ENCODE measurements at regions not wholly inside any gene's neighbourhood (a gene's known extent, or its start where the extent isn't known, plus 50 kb on each side); places are given as distances from the start of the nearest gene placed in this dataset.

DNA sequence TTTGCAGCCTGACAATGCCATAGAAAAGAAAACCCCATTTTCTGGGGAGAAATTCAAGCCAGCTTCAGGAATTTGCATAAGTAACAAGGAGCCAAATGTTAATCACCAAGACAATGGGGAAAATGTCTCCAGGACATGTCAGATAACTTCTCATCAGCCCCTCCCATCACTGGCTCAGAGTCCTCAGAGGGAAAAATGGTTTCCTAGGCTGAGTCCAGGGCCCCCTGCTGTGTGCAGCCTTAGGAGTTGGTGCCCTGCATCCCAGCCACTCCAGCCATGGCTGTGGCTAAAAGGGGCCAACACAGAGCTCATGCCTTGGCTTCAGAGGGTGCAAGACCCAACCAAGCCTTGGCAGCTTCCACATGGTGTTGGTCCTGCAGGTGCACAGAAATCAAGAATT is 63.7 kb upstream of the FANCL start:
- TF ChIP-seq ISL1 (CRISPR knock-in tag; IDR thresholded peaks at IDR 0.05) (no peak), ZNF8 (CRISPR knock-in tag; IDR thresholded peaks at IDR 0.05) (no peak), GLIS3 (CRISPR knock-in tag; IDR thresholded peaks at IDR 0.05) (no peak), OSR1 (CRISPR knock-in tag; IDR thresholded peaks at IDR 0.05) (no peak), CSDC2 (CRISPR knock-in tag; IDR thresholded peaks at IDR 0.05) (no peak), ARNTL (CRISPR knock-in tag; IDR thresholded peaks at IDR 0.05; ENCODE audit: borderline replicate concordance, low read depth) (no peak), TCF4 (CRISPR knock-in tag; IDR thresholded peaks at IDR 0.05; ENCODE audit: borderline replicate concordance) (no peak)
- TF ChIP-seq, protein P1, sequence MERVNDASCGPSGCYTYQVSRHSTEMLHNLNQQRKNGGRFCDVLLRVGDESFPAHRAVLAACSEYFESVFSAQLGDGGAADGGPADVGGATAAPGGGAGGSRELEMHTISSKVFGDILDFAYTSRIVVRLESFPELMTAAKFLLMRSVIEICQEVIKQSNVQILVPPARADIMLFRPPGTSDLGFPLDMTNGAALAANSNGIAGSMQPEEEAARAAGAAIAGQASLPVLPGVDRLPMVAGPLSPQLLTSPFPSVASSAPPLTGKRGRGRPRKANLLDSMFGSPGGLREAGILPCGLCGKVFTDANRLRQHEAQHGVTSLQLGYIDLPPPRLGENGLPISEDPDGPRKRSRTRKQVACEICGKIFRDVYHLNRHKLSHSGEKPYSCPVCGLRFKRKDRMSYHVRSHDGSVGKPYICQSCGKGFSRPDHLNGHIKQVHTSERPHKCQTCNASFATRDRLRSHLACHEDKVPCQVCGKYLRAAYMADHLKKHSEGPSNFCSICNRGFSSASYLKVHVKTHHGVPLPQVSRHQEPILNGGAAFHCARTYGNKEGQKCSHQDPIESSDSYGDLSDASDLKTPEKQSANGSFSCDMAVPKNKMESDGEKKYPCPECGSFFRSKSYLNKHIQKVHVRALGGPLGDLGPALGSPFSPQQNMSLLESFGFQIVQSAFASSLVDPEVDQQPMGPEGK (CRISPR knock-in tag; IDR thresholded peaks at IDR 0.05; ENCODE audit: borderline replicate concordance) = no peak
